Stimulated activated CD4-positive, alpha-beta T cell treated with anti-CD3 and anti-CD28 coated beads, Interleukin-2, amount 100 ng/mL, for 4 hours (primary cell): ENCODE measurements at regions not wholly inside any gene's neighbourhood (a gene's known extent, or its start where the extent isn't known, plus 50 kb on each side); places are given as distances from the start of the nearest gene placed in this dataset.
"Not testable (repeated sequence)": the region's sequence is repeated elsewhere in the genome, so short reads cannot be mapped to it uniquely, and the experiment has no call there.

Experiments used
- DNase-seq: peaks from one replicate; pipeline ENCODE4 v3.0.0-alpha.2; 2020; ENCODE audit warnings: low read depth

- no peak for DNase-seq
These were observed 100.5 kb downstream of the CDC42EP3 start for GRCh38 chr2:37570773-37571586.

GRCh38 chr2:37571587-37572136 lies 99.8 kb downstream of the CDC42EP3 start:
- DNase-seq: no peak

GRCh38 chr2:37573451-37574388 lies 97.7 kb downstream of the CDC42EP3 start:
- no peak for DNase-seq

GRCh38 chr2:37575780-37576179 lies 95.7 kb downstream of the CDC42EP3 start:
- no peak for DNase-seq

GRCh38 chr2:37576194-37576593 lies 95.2 kb downstream of the CDC42EP3 start:
- DNase-seq: not testable (repeated sequence)

- DNase-seq: no peak
These were observed 94.6 kb downstream of the CDC42EP3 start for GRCh38 chr2:37576831-37577230.

GRCh38 chr2:37579192-37579713 lies 92.2 kb downstream of the CDC42EP3 start:
- DNase-seq: no peak

GRCh38 chr2:37579949-37580348 lies 91.5 kb downstream of the CDC42EP3 start:
- DNase-seq: not testable (repeated sequence)

- no peak for DNase-seq
These were observed 90.0 kb downstream of the CDC42EP3 start for GRCh38 chr2:37581433-37581832.

- DNase-seq: no peak
These were observed 88.8 kb downstream of the CDC42EP3 start for GRCh38 chr2:37582481-37583220.

- DNase-seq: no peak
These were observed 88.0 kb downstream of the CDC42EP3 start for GRCh38 chr2:37583402-37583801.

- no peak for DNase-seq
These were observed 87.6 kb downstream of the CDC42EP3 start for GRCh38 chr2:37583867-37584266.

- DNase-seq: peak; percentile 30
These were observed 86.0 kb downstream of the CDC42EP3 start for GRCh38 chr2:37585295-37585908.

GRCh38 chr2:37585982-37586621 lies 85.3 kb downstream of the CDC42EP3 start:
- peak; percentile 72 for DNase-seq

- DNase-seq: no peak
These were observed 84.7 kb downstream of the CDC42EP3 start for GRCh38 chr2:37586663-37587317.

GRCh38 chr2:37587817-37588216 lies 83.6 kb downstream of the CDC42EP3 start:
- DNase-seq: no peak

GRCh38 chr2:37588316-37588777 lies 83.1 kb downstream of the CDC42EP3 start:
- no peak for DNase-seq

GRCh38 chr2:37589298-37589697 lies 82.1 kb downstream of the CDC42EP3 start:
- DNase-seq: no peak

GRCh38 chr2:37590119-37590571 lies 81.3 kb downstream of the CDC42EP3 start:
- no peak for DNase-seq
